IMR-90 (cell line): ENCODE measurements at regions not wholly inside any gene's neighbourhood (a gene's known extent, or its start where the extent isn't known, plus 50 kb on each side); places are given as distances from the start of the nearest gene placed in this dataset.

Source experiments
- ATAC-seq: fragments of 200-7000 bp; cut with Tn5 transposase; 2 replicates; pipeline ENCODE4 v1.9.1; 2020; ENCODE audit warnings: low read depth, mild to moderate bottlenecking, moderate library complexity
- BruUV-seq: library from RNA; stranded (reverse); fragments of 400-500 nt; replicated peaks from 2 replicates; lab custom pipeline; 2021; lab: Mats Ljungman, UMichigan
- CTCF ChIA-PET: fragments of 300-600 bp; formaldehyde crosslinking; extraction: SDS; loops from one replicate; lab custom pipeline; 2021; ENCODE audit warnings: antibody characterized with exemption; lab: Yijun Ruan, JAX
- POLR2A ChIA-PET: fragments of 300-600 bp; sonication (Branson Sonifier 250); formaldehyde crosslinking; loops from one replicate; lab custom pipeline; 2022; ENCODE audit warnings: antibody characterized with exemption; ENCODE audit not compliant: unreplicated experiment; lab: Charles Lee
- DNase-seq: peaks from one replicate; pipeline ENCODE4 v3.0.0; 2013
- H2AFZ ChIP-seq: replicated peaks from 2 replicates; pipeline ENCODE3; 2013; ENCODE audit warnings: low read length, mild to moderate bottlenecking; ENCODE audit not compliant: poor library complexity
- H2AK5ac ChIP-seq: 2 replicates; pipeline ENCODE4 v1.6.1; 2013; ENCODE audit warnings: low read depth, low read length, inconsistent platforms
- H2AK9ac ChIP-seq: replicated peaks from 2 replicates; pipeline ENCODE3; 2013; ENCODE audit warnings: mild to moderate bottlenecking, low read depth, low read length, moderate library complexity; ENCODE audit not compliant: poor library complexity
- H2BK120ac ChIP-seq: 2 replicates; pipeline ENCODE4 v1.6.1; 2013; ENCODE audit warnings: low read depth, low read length, inconsistent platforms
- H2BK15ac ChIP-seq: 3 replicates; pipeline ENCODE4 v1.6.1; 2013; ENCODE audit warnings: low read depth, low read length, inconsistent platforms
- H2BK20ac ChIP-seq: 2 replicates; pipeline ENCODE4 v1.6.1; 2013; ENCODE audit warnings: low read depth, mild to moderate bottlenecking, inconsistent platforms, low read length, moderate library complexity
- H2BK5ac ChIP-seq: 2 replicates; pipeline ENCODE4 v1.6.1; 2013; ENCODE audit warnings: mild to moderate bottlenecking, low read depth, low read length, inconsistent platforms; ENCODE audit not compliant: poor library complexity, severe bottlenecking
- H3K14ac ChIP-seq: replicated peaks from 2 replicates; pipeline ENCODE4 v1.6.1; 2013; ENCODE audit warnings: low read depth, low read length, inconsistent platforms
- H3K18ac ChIP-seq: 2 replicates; pipeline ENCODE4 v1.6.1; 2013; ENCODE audit warnings: low read depth, low read length, control low read depth
- H3K23ac ChIP-seq: 2 replicates; pipeline ENCODE4 v1.6.1; 2013; ENCODE audit warnings: low read depth, low read length, inconsistent platforms
- H3K27ac ChIP-seq: 2 replicates; pipeline ENCODE4 v1.5.1; 2013; ENCODE audit warnings: mild to moderate bottlenecking, control low read depth, low read length; ENCODE audit not compliant: insufficient read depth
- H3K27me3 ChIP-seq: 2 replicates; pipeline ENCODE4 v1.6.1; 2013; ENCODE audit warnings: low read length; ENCODE audit not compliant: control insufficient read depth, insufficient read depth
- H3K36me3 ChIP-seq: 2 replicates; pipeline ENCODE4 v1.6.1; 2013; ENCODE audit warnings: low read length, mixed read lengths; ENCODE audit not compliant: control insufficient read depth, insufficient read depth
- H3K4ac ChIP-seq: 2 replicates; pipeline ENCODE4 v1.6.1; 2013; ENCODE audit warnings: low read depth, low read length, inconsistent platforms
- H3K4me1 ChIP-seq: 2 replicates; pipeline ENCODE4 v1.6.1; 2013; ENCODE audit warnings: low read length, mixed read lengths; ENCODE audit not compliant: control insufficient read depth, insufficient read depth
- H3K4me2 ChIP-seq: 2 replicates; pipeline ENCODE4 v1.6.1; 2013; ENCODE audit warnings: low read depth, mild to moderate bottlenecking, control low read depth, low read length, moderate library complexity
- H3K4me3 ChIP-seq: 2 replicates; pipeline ENCODE4 v1.5.1; 2013; ENCODE audit warnings: low read depth, mild to moderate bottlenecking, control low read depth, low read length, moderate library complexity; ENCODE audit not compliant: insufficient read depth
- H3K56ac ChIP-seq: 2 replicates; pipeline ENCODE4 v1.6.1; 2013; ENCODE audit warnings: low read length, inconsistent platforms; ENCODE audit not compliant: insufficient read depth; ENCODE audit errors: extremely low read depth
- H3K79me1 ChIP-seq, 2 experiments: 2 replicates each; pipeline ENCODE4 v1.6.1; 2013; ENCODE audit warnings: low read length in 2 of 2, inconsistent platforms in 1 of 2, low read depth in 1 of 2
- H3K9ac ChIP-seq: 2 replicates; pipeline ENCODE4 v1.6.1; 2013; ENCODE audit warnings: low read depth, low read length, control low read depth
- H3K9me1 ChIP-seq: 2 replicates; pipeline ENCODE4 v1.6.1; 2013; ENCODE audit warnings: low read length, inconsistent platforms; ENCODE audit not compliant: insufficient read depth
- H3K9me3 ChIP-seq: 2 replicates; pipeline ENCODE4 v1.6.1; 2013; ENCODE audit warnings: low read length; ENCODE audit not compliant: control insufficient read depth, insufficient read depth
- H4K20me1 ChIP-seq: 2 replicates; pipeline ENCODE4 v1.6.1; 2013; ENCODE audit warnings: low read length, inconsistent platforms; ENCODE audit not compliant: insufficient read depth
- H4K5ac ChIP-seq: 2 replicates; pipeline ENCODE4 v1.6.1; 2013; ENCODE audit warnings: mild to moderate bottlenecking, low read depth, low read length, control low read depth
- H4K8ac ChIP-seq, 2 experiments: 2 replicates each; pipeline ENCODE4 v1.6.1; 2013; ENCODE audit warnings: low read depth in 2 of 2, low read length in 2 of 2, control low read depth in 1 of 2, inconsistent platforms in 1 of 2
- H4K91ac ChIP-seq: 2 replicates; pipeline ENCODE4 v1.6.1; 2013; ENCODE audit warnings: low read depth, low read length, inconsistent platforms; ENCODE audit not compliant: insufficient read depth
- BHLHE40 ChIP-seq: fragments of 150-350 bp; IDR thresholded peaks from 2 replicates; pipeline ENCODE4 v1.6.1; 2016; ENCODE audit warnings: mild to moderate bottlenecking, low read depth, low read length
- CEBPB ChIP-seq: IDR thresholded peaks from 2 replicates; pipeline ENCODE4 v1.6.1; 2012; ENCODE audit warnings: low read depth, low read length, improper control_type of control experiment
- CHD1 ChIP-seq: IDR thresholded peaks from 2 replicates; pipeline ENCODE4 v1.6.1; 2012; ENCODE audit warnings: low read depth, low read length, improper control_type of control experiment
- FOS ChIP-seq: fragments of 150-350 bp; IDR thresholded peaks from 2 replicates; pipeline ENCODE4 v1.6.1; 2016; ENCODE audit warnings: low read depth, low read length
- MXI1 ChIP-seq: IDR thresholded peaks from 2 replicates; pipeline ENCODE4 v1.6.1; 2012; ENCODE audit warnings: low read depth, mild to moderate bottlenecking, low read length, moderate library complexity, borderline replicate concordance
- NFE2L2 ChIP-seq: fragments of 150-350 bp; IDR thresholded peaks from 2 replicates; pipeline ENCODE4 v1.6.1; 2016; ENCODE audit warnings: low read depth, mild to moderate bottlenecking, low read length
- RAD21 ChIP-seq: IDR thresholded peaks from 2 replicates; pipeline ENCODE4 v1.6.1; 2012; ENCODE audit warnings: low read length, improper control_type of control experiment
- RCOR1 ChIP-seq: IDR thresholded peaks from 2 replicates; pipeline ENCODE4 v1.6.1; 2012; ENCODE audit warnings: mild to moderate bottlenecking, low read length, improper control_type of control experiment; ENCODE audit not compliant: insufficient replicate concordance
- RFX5 ChIP-seq: IDR thresholded peaks from 2 replicates; pipeline ENCODE4 v1.8.0; 2012; ENCODE audit warnings: low read depth, mild to moderate bottlenecking, low read length, moderate library complexity
- SMC3 ChIP-seq: fragments of 150-350 bp; IDR thresholded peaks from 2 replicates; pipeline ENCODE4 v1.6.1; 2016; ENCODE audit warnings: low read depth, mild to moderate bottlenecking, antibody characterized with exemption, low read length, moderate library complexity
- WGBS, 2 experiments: methylation state at CpG; one replicate each; pipeline versions ENCODE4 v1.1.5 to v1.1.7; 2013; ENCODE audit warnings: missing lambda C conversion rate in 2 of 2; ENCODE audit not compliant: insufficient read length in 1 of 2; ENCODE audit errors: extremely low coverage in 2 of 2; 5-methylcytosine and 5-hydroxymethylcytosine counted together
- dilution Hi-C: fragments of 300-500 bp; cut with HindIII; formaldehyde crosslinking; loops from one replicate; pipeline ENCODE4 v1.14.3; 2018; ENCODE audit warnings: low sequenced_read_pairs; ENCODE audit not compliant: unreplicated experiment
- in situ Hi-C: fragments of 300-500 bp; cut with MboI; formaldehyde crosslinking; loops from 3 replicates; pipeline ENCODE4 v1.14.3; 2019; ENCODE audit warnings: low sequenced_read_pairs, inconsistent platforms, mixed read lengths
- intact Hi-C: fragments of 100-400 bp; cut with micrococcal nuclease; formaldehyde crosslinking; loops from 2 replicates; pipeline ENCODE4 v1.10.0; 2022
- TF ChIP-seq, protein P1 (sequence below): conservative IDR thresholded peaks from 2 replicates; pipeline ENCODE4 v1.5.1; 2012; ENCODE audit warnings: mild to moderate bottlenecking, low read depth, low read length, improper control_type of control experiment
- TF ChIP-seq, protein P2 (sequence below): fragments of 150-350 bp; IDR thresholded peaks from 2 replicates; pipeline ENCODE4 v1.6.1; 2017; ENCODE audit warnings: mild to moderate bottlenecking, antibody characterized with exemption, low read length, low read depth
- TF ChIP-seq, protein P3 (sequence below): fragments of 150-350 bp; IDR thresholded peaks from 2 replicates; pipeline ENCODE4 v1.6.1; 2016; ENCODE audit warnings: low read depth, mild to moderate bottlenecking, low read length, moderate library complexity, borderline replicate concordance

DNA sequence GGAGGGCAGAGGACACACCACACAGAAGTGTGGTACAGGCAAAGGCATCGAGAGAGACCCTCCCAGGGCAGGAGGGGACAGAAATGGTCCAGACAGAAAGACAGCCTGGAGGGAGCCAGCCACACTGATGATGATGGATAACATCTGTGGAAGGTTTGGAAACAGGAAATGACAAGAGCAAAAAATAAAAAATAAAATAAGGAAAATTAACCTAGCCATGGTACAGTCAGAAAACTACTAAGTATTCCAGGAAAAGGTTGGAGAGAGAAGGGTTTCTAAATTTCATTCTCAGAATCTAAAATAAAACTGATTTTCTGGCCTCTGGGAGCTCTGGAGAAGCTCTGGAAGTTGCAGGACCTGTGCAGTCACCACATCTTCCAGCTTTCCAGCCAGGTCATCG, 115.2 kb upstream of the VSTM2B start:
- TF ChIP-seq SMC3 (no peak), RFX5 (no peak), FOS (no peak), BHLHE40 (no peak), RCOR1 (no peak), NFE2L2 (no peak), RAD21 (no peak), CEBPB (no peak), MXI1 (no peak), CHD1 (no peak)
- TF ChIP-seq, protein P1, sequence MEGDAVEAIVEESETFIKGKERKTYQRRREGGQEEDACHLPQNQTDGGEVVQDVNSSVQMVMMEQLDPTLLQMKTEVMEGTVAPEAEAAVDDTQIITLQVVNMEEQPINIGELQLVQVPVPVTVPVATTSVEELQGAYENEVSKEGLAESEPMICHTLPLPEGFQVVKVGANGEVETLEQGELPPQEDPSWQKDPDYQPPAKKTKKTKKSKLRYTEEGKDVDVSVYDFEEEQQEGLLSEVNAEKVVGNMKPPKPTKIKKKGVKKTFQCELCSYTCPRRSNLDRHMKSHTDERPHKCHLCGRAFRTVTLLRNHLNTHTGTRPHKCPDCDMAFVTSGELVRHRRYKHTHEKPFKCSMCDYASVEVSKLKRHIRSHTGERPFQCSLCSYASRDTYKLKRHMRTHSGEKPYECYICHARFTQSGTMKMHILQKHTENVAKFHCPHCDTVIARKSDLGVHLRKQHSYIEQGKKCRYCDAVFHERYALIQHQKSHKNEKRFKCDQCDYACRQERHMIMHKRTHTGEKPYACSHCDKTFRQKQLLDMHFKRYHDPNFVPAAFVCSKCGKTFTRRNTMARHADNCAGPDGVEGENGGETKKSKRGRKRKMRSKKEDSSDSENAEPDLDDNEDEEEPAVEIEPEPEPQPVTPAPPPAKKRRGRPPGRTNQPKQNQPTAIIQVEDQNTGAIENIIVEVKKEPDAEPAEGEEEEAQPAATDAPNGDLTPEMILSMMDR, result no peak
- TF ChIP-seq, protein P2, sequence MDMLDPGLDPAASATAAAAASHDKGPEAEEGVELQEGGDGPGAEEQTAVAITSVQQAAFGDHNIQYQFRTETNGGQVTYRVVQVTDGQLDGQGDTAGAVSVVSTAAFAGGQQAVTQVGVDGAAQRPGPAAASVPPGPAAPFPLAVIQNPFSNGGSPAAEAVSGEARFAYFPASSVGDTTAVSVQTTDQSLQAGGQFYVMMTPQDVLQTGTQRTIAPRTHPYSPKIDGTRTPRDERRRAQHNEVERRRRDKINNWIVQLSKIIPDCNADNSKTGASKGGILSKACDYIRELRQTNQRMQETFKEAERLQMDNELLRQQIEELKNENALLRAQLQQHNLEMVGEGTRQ, result no peak
- TF ChIP-seq, protein P3, sequence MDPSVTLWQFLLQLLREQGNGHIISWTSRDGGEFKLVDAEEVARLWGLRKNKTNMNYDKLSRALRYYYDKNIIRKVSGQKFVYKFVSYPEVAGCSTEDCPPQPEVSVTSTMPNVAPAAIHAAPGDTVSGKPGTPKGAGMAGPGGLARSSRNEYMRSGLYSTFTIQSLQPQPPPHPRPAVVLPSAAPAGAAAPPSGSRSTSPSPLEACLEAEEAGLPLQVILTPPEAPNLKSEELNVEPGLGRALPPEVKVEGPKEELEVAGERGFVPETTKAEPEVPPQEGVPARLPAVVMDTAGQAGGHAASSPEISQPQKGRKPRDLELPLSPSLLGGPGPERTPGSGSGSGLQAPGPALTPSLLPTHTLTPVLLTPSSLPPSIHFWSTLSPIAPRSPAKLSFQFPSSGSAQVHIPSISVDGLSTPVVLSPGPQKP, result no peak
- DNase-seq (no peak), ATAC-seq (no peak)
- BruUV-seq, result no TSS peak
- Histone ChIP-seq H3K9me1 (no peaks in the 10 kb centered on the region), H3K14ac (no peak overlapping the region), H3K27me3 (no peaks in the 10 kb centered on the region), H3K4ac (no peak overlapping the region), H2AFZ (no peak overlapping the region), H3K36me3 (no peaks in the 10 kb centered on the region), H2BK15ac (no peak overlapping the region), H3K4me1 (no peaks in the 10 kb centered on the region), H3K9ac (no peak overlapping the region), H3K9me3 (peaks cover 6% of the 10 kb centered on the region; the same call in 1 of the 2 replicates), H4K91ac (no peak overlapping the region), H2BK5ac (no peak overlapping the region), H4K5ac (no peak overlapping the region), H3K27ac (no peak overlapping the region), H3K18ac (no peak overlapping the region), H3K4me2 (no peak overlapping the region), H3K79me1 (no peaks in the 10 kb centered on the region), H2BK120ac (no peak overlapping the region), H4K8ac (no peak overlapping the region), H3K4me3 (no peak overlapping the region), H2AK9ac (peak overlapping the region; percentile 42), H2AK5ac (no peak overlapping the region), H3K23ac (no peak overlapping the region), H2BK20ac (no peak overlapping the region), H4K20me1 (no peaks in the 10 kb centered on the region), H3K56ac (no peak overlapping the region)
- in situ Hi-C loops (no loop called here), intact Hi-C loops (no loop called here), dilution Hi-C loops (no loop called here)
- WGBS, 2 experiments, result no CpG with 5 or more reads among the region's 2 CpGs
- ChIA-PET CTCF (no interaction called here), POLR2A (no interaction called here)
